ENCODE measurements at regions not wholly inside any gene's neighbourhood (a gene's known extent, or its start where the extent isn't known, plus 50 kb on each side); places are given as distances from the start of the nearest gene placed in this dataset.

GRCh38 chr10:78567680-78568455 is 500.9 kb upstream of the ZMIZ1 start:
- DNase-seq (ENCODE audit: low read depth), result no peak

- no peak for DNase-seq (ENCODE audit: low read depth)
These were observed 500.1 kb upstream of the ZMIZ1 start for GRCh38 chr10:78568620-78569019.

- no peak for DNase-seq (ENCODE audit: low read depth)
These were observed 498.0 kb upstream of the ZMIZ1 start for GRCh38 chr10:78570633-78571235.

- no peak for DNase-seq (ENCODE audit: low read depth)
These were observed 497.5 kb upstream of the ZMIZ1 start for GRCh38 chr10:78571286-78571685.

- no peak for DNase-seq (ENCODE audit: low read depth)
These were observed 496.9 kb upstream of the ZMIZ1 start for GRCh38 chr10:78571891-78572290.

GRCh38 chr10:78572565-78572964 is 496.2 kb upstream of the ZMIZ1 start:
- no peak for DNase-seq (ENCODE audit: low read depth)

- no peak for DNase-seq (ENCODE audit: low read depth)
These were observed 494.2 kb upstream of the ZMIZ1 start for GRCh38 chr10:78574547-78574946.

- DNase-seq (ENCODE audit: low read depth), result no peak
These were observed 493.4 kb upstream of the ZMIZ1 start for GRCh38 chr10:78575400-78575799.

- no peak for DNase-seq (ENCODE audit: low read depth)
These were observed 492.5 kb upstream of the ZMIZ1 start for GRCh38 chr10:78576276-78576675.

GRCh38 chr10:78577712-78578111 is 491.1 kb upstream of the ZMIZ1 start:
- no peak for DNase-seq (ENCODE audit: low read depth)

- DNase-seq (ENCODE audit: low read depth), result no peak
These were observed 489.8 kb upstream of the ZMIZ1 start for GRCh38 chr10:78578929-78579328.

GRCh38 chr10:78579576-78579975 is 489.2 kb upstream of the ZMIZ1 start:
- no peak for DNase-seq (ENCODE audit: low read depth)

- DNase-seq (ENCODE audit: low read depth), result no peak
These were observed 488.8 kb upstream of the ZMIZ1 start for GRCh38 chr10:78579995-78580394.

- DNase-seq (ENCODE audit: low read depth), result no peak
These were observed 487.6 kb upstream of the ZMIZ1 start for GRCh38 chr10:78581133-78581694.

GRCh38 chr10:78582540-78582939 is 486.2 kb upstream of the ZMIZ1 start:
- DNase-seq (ENCODE audit: low read depth), result no peak

- DNase-seq (ENCODE audit: low read depth), result no peak
These were observed 484.5 kb upstream of the ZMIZ1 start for GRCh38 chr10:78584266-78584665.

- no peak for DNase-seq (ENCODE audit: low read depth)
These were observed 484.1 kb upstream of the ZMIZ1 start for GRCh38 chr10:78584681-78585080.

- DNase-seq (ENCODE audit: low read depth), result no peak
These were observed 482.8 kb upstream of the ZMIZ1 start for GRCh38 chr10:78585952-78586351.

GRCh38 chr10:78588194-78588811 is 480.5 kb upstream of the ZMIZ1 start:
- DNase-seq (ENCODE audit: low read depth), result no peak

GRCh38 chr10:78589687-78590086 is 479.1 kb upstream of the ZMIZ1 start:
- no peak for DNase-seq (ENCODE audit: low read depth)

- DNase-seq (ENCODE audit: low read depth), result no peak
These were observed 477.7 kb upstream of the ZMIZ1 start for GRCh38 chr10:78591066-78591465.

GRCh38 chr10:78594559-78595268 is 474.1 kb upstream of the ZMIZ1 start:
- DNase-seq (ENCODE audit: low read depth), result no peak

GRCh38 chr10:78595269-78595619 is 473.5 kb upstream of the ZMIZ1 start:
- no peak for DNase-seq (ENCODE audit: low read depth)

Data from stimulated activated CD8-positive, alpha-beta memory T cell treated with anti-CD3 and anti-CD28 coated beads, Interleukin-12 subunit alpha, Interleukin-12 subunit beta, amount 100 ng/mL, for 4 hours (primary cell).